H54 (cell line): ENCODE measurements at regions not wholly inside any gene's neighbourhood (a gene's known extent, or its start where the extent isn't known, plus 50 kb on each side); places are given as distances from the start of the nearest gene placed in this dataset.

ENCODE experiments used
- DNase-seq: peaks from one replicate; pipeline ENCODE4 v3.0.0; 2011; ENCODE audit warnings: low spot score, mixed read lengths; ENCODE audit not compliant: insufficient read length
- FAIRE-seq: peaks from 3 replicates; lab custom pipeline; 2011; peaks lifted over from hg19 to GRCh38; lab: Jason Lieb, UNC
- POLR2A ChIP-seq: IDR thresholded peaks from 2 replicates; pipeline ENCODE4 v1.6.1; 2011; ENCODE audit warnings: low read depth, mild to moderate bottlenecking, low read length

DNA sequence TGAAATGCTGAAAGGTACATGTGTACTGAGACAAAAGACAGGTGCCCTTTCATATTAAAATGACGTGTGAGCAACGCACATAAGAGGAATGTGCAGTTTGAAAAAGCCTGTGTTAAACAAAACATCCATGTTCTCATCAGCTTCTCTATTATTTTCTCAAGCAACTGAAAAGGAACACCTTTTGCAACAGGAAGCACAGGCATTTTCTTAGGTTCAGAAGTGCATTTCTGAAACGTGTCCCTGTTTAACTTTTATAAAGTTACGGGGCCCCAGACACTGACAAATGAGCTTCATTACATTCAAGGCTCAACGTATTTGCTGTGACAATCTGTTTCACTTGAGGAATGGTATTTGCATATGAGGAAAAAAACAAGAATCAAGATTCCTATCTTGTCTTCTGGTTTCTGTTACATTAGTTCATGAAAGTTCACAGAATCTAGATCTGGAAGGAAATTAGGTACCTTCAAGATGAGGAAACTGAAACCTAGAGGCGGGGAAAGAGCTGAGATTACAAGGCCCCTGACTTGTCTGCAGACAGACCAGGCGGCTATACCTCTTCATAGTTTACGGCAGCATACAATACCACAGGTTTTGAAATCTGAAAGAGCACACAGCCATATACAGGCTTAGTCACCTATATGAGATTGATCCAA is 431.7 kb downstream of the KLF12 start:
- no peak for FAIRE-seq
- TF ChIP-seq POLR2A: no peak

DNA sequence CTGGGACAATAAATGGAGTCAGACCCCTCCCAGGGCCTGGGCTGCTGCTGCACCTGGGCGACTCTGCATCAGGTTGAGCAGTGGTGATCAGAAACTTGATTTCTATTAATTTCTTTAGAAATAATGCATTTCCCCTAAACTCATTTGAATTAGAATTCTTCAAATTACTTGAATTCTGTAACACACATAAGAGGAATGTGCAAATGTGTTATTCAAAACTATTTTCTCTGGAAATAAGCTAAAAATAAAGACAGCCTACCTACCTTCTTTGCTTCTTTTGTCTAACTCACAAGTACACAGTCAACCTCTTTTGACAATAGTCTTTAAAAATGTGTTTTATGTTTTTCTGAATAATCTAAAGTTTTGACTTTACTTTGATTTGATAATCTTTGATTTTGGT is 433.0 kb downstream of the KLF12 start:
- DNase-seq (no peak), FAIRE-seq (no peak)
- TF ChIP-seq POLR2A: no peak

More for the DNA sequence above, 431.7 kb downstream of the KLF12 start:
- DNase-seq: no peak

DNA sequence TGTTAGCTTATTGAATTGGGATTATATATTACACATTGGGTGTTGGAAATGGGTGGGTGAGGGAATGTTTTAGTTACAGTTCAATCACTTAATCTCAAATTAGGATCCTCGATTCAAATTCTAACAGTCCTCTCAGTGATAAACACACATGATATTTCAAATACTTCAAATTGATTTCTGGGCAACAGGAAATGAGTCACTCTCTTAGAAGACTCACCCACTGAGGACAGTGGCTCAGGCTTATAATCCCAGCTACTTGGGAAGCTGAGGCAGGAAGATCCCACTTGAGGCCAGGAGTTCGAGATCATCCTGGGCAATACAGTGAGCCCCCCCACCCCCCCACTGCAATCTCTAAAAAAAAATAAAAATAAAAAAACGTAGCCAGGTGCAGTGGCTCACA is 435.3 kb downstream of the KLF12 start:
- DNase-seq (no peak), FAIRE-seq (no peak)
- no peak for TF ChIP-seq POLR2A

- FAIRE-seq: no peak
- no peak for TF ChIP-seq POLR2A
- no peak for DNase-seq
Measured at GRCh38 chr13:73697166-73697565, 437.0 kb downstream of the KLF12 start.

GRCh38 chr13:73696713-73697112 is 437.5 kb downstream of the KLF12 start:
- DNase-seq (no peak), FAIRE-seq (no peak)
- no peak for TF ChIP-seq POLR2A

DNA sequence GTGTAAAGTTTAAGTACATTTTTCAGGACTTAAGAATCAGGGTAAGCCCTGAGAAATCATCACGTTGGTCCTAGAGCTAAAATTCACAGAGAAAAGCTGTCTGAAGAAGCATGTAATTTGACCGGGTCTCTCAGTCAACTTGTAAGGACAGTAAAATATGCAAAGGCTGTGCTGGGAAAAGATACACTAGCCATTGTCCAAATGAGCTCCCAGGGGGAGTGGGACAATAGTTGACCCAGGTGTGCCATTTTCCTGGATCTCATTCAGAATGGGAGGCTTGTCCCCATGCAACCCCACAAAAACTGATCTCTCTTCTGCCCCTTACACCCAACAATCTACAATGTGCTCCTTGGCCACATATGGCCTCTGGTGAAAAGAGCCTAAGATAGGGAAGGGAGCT is 437.9 kb downstream of the KLF12 start:
- DNase-seq: no peak
- no peak for TF ChIP-seq POLR2A
- FAIRE-seq: no peak

DNA sequence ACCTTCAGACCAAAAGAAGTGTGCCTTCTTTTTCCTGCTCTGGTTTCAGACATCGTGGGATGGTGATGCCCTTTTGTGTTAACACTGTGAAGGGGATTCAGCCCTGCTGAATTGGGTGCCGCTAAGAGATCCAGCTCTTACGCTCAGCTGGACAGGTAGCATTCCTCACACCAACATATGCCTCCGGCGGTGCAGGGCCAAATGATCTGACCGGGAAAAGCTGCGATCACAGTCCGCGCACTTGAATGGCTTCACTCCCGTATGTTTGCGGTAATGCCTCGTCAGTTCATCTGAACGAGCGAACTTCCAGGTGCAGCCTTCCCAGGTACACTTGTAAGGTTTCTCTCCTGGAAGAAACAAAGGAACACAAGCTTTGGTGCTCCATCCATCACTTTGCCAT is 438.9 kb downstream of the KLF12 start:
- no peak for TF ChIP-seq POLR2A
- DNase-seq (no peak), FAIRE-seq (no peak)

DNA sequence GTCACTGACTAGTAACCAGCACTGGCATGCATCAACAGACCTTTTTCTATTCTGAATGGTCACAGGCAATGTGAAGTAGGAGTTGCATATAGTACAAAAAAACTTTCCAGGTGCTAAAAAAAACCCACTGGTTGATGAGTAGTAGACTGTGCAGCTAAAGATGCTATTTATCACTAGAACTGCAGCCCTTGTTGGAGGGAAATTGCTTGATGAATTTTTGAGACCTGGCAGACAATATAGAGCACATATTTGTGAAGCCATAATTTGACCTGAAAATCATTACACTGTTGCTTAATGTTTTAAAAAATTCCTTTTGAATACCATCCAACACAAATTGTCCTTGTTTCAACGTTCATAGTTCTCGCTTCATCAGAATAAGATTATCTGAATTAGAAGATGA is 441.0 kb downstream of the KLF12 start:
- DNase-seq: no peak
- no peak for TF ChIP-seq POLR2A
- no peak for FAIRE-seq

GRCh38 chr13:73691891-73692290 is 442.3 kb downstream of the KLF12 start:
- DNase-seq (no peak), FAIRE-seq (no peak)
- no peak for TF ChIP-seq POLR2A

GRCh38 chr13:73687929-73688328 is 446.3 kb downstream of the KLF12 start:
- TF ChIP-seq POLR2A: no peak
- DNase-seq (no peak), FAIRE-seq (no peak)

DNA sequence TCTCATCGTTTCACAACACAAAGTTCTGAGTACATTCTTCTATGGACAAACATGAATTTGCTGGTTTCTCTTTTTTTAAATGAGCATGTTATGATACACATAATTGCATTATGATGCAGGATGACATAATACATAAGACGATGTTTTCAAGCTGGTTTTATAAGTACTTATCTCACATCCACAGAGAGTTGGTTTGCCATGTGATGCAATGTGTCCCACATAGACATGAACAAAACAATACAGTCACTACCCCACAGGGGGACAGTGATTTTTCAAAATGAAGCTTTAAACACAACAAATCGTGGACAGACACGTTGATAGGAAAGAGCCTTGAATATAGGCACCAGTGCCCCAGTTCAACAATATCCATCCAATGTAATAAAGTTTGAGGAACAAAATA is 447.1 kb downstream of the KLF12 start:
- FAIRE-seq (no peak), DNase-seq (no peak)
- TF ChIP-seq POLR2A: no peak

DNA sequence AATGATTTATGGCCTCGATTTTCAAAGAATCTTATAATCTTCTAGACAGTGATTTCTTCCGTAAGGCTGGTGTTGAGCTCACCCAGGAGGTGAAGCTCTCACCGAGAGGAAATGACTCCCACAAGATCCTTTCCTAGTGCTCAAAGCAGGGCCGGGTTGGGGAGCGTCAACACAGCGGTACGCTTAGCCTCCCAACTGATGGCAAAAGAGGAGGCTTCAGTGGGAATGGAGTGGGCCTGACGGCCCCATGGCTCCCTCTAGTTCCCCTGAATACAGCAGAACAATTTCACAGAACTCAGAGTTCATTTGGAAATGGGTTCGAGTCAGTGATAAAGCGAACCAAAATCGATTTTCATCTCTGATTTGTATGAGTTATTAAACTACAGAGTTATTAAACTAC is 449.5 kb downstream of the KLF12 start:
- DNase-seq (no peak), FAIRE-seq (no peak)
- no peak for TF ChIP-seq POLR2A

DNA sequence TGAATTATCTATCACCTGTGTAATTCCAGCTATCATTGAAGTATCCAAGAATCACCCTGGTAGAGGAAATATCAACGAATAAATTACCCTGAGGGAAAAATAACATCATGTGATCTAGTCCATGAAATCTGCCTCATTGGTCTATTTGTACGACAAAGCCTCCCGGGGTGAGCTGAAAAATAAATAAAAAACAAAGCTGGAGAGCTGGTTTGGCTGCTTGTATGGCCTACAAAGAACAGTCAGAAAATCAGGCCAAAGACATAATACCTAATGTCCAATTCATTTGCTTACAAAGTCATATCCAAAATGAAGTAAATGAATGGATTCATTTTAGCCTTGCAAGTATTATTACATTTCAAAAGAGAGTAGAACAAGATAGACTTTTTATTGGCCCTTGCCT is 449.9 kb downstream of the KLF12 start:
- FAIRE-seq (no peak), DNase-seq (no peak)
- no peak for TF ChIP-seq POLR2A

DNA sequence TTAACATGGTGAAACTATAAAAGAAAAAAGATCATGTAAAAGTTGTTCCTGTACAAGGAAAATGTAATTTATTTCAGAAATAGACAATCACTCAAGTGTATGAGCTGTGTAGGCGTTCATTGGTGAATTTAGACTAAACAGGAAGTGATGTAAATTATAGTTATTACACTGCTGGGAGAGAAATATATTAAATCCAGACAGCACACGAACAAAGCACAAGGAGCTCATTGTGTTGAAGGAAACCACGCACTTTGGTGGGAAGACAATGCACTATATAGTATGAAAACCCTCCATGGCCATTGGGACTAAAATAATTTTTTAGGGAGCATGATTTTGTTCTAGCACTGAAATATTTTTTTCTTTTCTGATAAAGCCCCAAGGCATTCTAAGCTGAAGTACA is 450.5 kb downstream of the KLF12 start:
- no peak for DNase-seq
- no peak for TF ChIP-seq POLR2A

DNA sequence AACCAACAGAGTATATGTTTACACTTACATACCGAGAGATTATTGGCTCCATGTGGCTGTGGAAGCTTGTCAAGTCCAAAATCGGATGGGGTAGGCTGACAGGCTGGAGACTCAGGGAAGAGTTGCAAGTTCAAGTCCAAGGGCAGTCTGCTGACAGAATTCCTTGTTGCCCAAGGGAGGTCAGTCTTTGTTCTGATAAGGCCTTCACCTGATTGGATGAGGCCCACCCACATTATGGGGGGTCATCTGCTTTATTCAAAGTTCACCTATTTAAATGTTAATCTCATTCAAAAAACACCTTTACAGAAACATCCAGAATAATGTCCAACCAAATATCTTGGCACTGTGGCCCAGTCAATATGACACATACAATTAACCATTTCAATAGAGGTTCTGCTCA is 452.4 kb downstream of the KLF12 start:
- no peak for FAIRE-seq
- no peak for DNase-seq
- TF ChIP-seq POLR2A: no peak

More for the DNA sequence above, 450.5 kb downstream of the KLF12 start:
- no peak for FAIRE-seq
